ENCODE measurements at regions not wholly inside any gene's neighbourhood (a gene's known extent, or its start where the extent isn't known, plus 50 kb on each side); places are given as distances from the start of the nearest gene placed in this dataset.
A peak's percentile ranks its signal among the peaks of the same experiment; 100 is the strongest.

- ChIA-PET POLR2A (no interaction called here), CTCF (interaction anchor here (1.1 kb wide), 1 partner anchor 131 kb away, joined by 3 read pairs; no protein-coding TSS in a partner anchor)
- no peak overlapping the region for H3K27ac ChIP-seq
These were observed 208.0 kb upstream of the DMRT1 start for GRCh38 chr9:633461-633860.

DNA sequence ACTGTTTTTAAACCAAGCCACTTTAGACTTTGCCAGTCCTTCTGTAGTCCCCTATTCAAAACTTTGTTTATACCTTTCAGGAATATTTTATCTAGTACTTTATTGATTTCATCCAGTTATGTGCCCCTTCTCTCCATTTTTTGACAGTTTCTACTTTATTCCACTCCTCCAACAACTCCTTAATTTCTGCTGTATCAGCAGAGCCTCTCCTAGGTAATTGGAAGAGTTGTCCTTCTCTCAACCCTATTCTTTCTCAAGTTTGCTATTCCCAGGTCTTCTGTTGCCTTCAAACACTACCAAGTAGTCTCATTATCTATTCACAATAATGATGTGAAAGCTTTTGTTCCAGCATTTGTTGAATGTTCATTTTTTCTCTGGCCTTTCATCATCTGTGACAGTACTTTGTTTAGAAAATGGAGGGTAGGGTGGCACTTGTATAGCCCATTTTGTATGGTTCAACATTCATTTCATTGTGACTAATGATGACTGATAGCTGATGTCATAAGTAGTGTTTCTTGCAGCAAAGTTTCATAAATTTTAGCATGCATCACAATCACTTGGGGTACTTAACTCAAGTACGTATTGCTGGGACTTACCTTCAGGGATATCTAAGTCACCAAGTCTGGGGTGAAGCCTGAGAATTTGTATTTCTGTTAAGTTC is 204.4 kb upstream of the DMRT1 start:
- Histone ChIP-seq H3K27ac (no peak overlapping the region), H3K4me3 (no peak overlapping the region), H3K4me1 (no peaks in the 10 kb centered on the region), H3K9me3 (no peaks in the 10 kb centered on the region), H3K4me2 (no peak overlapping the region)
- peak; percentile 64 for TF ChIP-seq MAFK (IDR thresholded peaks at IDR 0.05; ENCODE audit: partially characterized antibody)
- TF ChIP-seq, protein P1, sequence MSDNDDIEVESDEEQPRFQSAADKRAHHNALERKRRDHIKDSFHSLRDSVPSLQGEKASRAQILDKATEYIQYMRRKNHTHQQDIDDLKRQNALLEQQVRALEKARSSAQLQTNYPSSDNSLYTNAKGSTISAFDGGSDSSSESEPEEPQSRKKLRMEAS (IDR thresholded peaks at IDR 0.05), result no peak
- POLR2A ChIA-PET, result no interaction called here
- CTCF ChIA-PET, result interaction anchor here (0.9 kb wide), 1 partner anchor 14 kb away, joined by 3 read pairs; no protein-coding TSS in a partner anchor
- ATAC-seq (no peak), FAIRE-seq (no peak), DNase-seq (ENCODE audit: low read depth in 1 of 2, low spot score in 1 of 2) (no peak)
- WGBS (ENCODE audit: missing lambda C conversion rate), result 93% methylated on average over 1 of the region's 1 CpG

More at GRCh38 chr9:633461-633860, 208.0 kb upstream of the DMRT1 start:
- WGBS (ENCODE audit: missing lambda C conversion rate), result 96% methylated on average over 1 of the region's 1 CpG
- peaks cover 8% of the 10 kb centered on the region; the same call in 1 of the 3 replicates for H3K4me1 ChIP-seq
- DNase-seq (ENCODE audit: low read depth in 1 of 2, low spot score in 1 of 2) (no peak), ATAC-seq (no peak), FAIRE-seq (no peak)
- H3K4me2 ChIP-seq, result no peak overlapping the region
- no peaks in the 10 kb centered on the region for H3K9me3 ChIP-seq
- H3K4me3 ChIP-seq, result no peak overlapping the region
- TF ChIP-seq CBX8 (IDR thresholded peaks at IDR 0.05) (no peak), ZNF302 (CRISPR knock-in tag; IDR thresholded peaks at IDR 0.05) (no peak), PHF8 (IDR thresholded peaks at IDR 0.05; ENCODE audit: borderline replicate concordance, low read depth) (no peak), KDM1A (IDR thresholded peaks at IDR 0.05; ENCODE audit: low read depth) (no peak), GATA3 (IDR thresholded peaks at IDR 0.05; ENCODE audit: borderline replicate concordance) (no peak), SREBF2 (IDR thresholded peaks at IDR 0.05) (no peak), ZSCAN20 (CRISPR knock-in tag; IDR thresholded peaks at IDR 0.05) (no peak), SMC3 (IDR thresholded peaks at IDR 0.05) (no peak), RAD21 (conservative IDR thresholded peaks at IDR 0.05 in 1 of 2, IDR thresholded peaks at IDR 0.05 in 1 of 2) (no peak), FOXS1 (CRISPR knock-in tag; IDR thresholded peaks at IDR 0.05) (no peak), POLR2A (IDR thresholded peaks at IDR 0.05; ENCODE audit: low read length) (no peak), ZC3H11A (IDR thresholded peaks at IDR 0.05) (no peak)
- TF ChIP-seq, protein P2, sequence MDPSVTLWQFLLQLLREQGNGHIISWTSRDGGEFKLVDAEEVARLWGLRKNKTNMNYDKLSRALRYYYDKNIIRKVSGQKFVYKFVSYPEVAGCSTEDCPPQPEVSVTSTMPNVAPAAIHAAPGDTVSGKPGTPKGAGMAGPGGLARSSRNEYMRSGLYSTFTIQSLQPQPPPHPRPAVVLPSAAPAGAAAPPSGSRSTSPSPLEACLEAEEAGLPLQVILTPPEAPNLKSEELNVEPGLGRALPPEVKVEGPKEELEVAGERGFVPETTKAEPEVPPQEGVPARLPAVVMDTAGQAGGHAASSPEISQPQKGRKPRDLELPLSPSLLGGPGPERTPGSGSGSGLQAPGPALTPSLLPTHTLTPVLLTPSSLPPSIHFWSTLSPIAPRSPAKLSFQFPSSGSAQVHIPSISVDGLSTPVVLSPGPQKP (IDR thresholded peaks at IDR 0.05; ENCODE audit: low read depth, low read length), result no peak

GRCh38 chr9:638152-638551 is 203.3 kb upstream of the DMRT1 start:
- 82% methylated on average over 3 of the region's 3 CpGs for WGBS (ENCODE audit: missing lambda C conversion rate)
- no peak for FAIRE-seq
- POLR2A ChIA-PET, result interaction anchor here (0.6 kb wide), 1 partner anchor 129 kb away, joined by 4 read pairs; no protein-coding TSS in a partner anchor
- DNase-seq (ENCODE audit: low read depth in 1 of 2, low spot score in 1 of 2), result no peak
- Histone ChIP-seq H3K4me3 (no peak overlapping the region), H3K27ac (no peak overlapping the region), H3K4me1 (no peaks in the 10 kb centered on the region), H3K9me3 (no peaks in the 10 kb centered on the region), H3K4me2 (no peak overlapping the region)
- CTCF ChIA-PET, result interaction anchor here (0.8 to 1.2 kb wide), 4 partner anchors 13 to 118 kb away, joined by 3 read pairs; no protein-coding TSS in a partner anchor
- TF ChIP-seq HOXA7 (CRISPR knock-in tag; IDR thresholded peaks at IDR 0.05) (no peak), GATA3 (IDR thresholded peaks at IDR 0.05; ENCODE audit: borderline replicate concordance) (no peak), CEBPB (IDR thresholded peaks at IDR 0.05) (no peak)
- TF ChIP-seq, protein P3, sequence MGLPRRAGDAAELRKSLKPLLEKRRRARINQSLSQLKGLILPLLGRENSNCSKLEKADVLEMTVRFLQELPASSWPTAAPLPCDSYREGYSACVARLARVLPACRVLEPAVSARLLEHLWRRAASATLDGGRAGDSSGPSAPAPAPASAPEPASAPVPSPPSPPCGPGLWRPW (IDR thresholded peaks at IDR 0.05), result no peak
- no peak for ATAC-seq

GRCh38 chr9:642014-642413 is 199.5 kb upstream of the DMRT1 start:
- 74% methylated on average over 6 of the region's 6 CpGs for WGBS (ENCODE audit: missing lambda C conversion rate)
- no peak for ATAC-seq
- DNase-seq (ENCODE audit: low read depth in 1 of 2, low spot score in 1 of 2), result no peak
- POLR2A ChIA-PET, result no interaction called here
- CTCF ChIA-PET, result interaction anchor here (0.7 kb wide), 1 partner anchor 26 kb away, joined by 4 read pairs; no protein-coding TSS in a partner anchor
- H3K4me3 ChIP-seq, result no peak overlapping the region
- H3K9me3 ChIP-seq, result no peaks in the 10 kb centered on the region
- no peak overlapping the region for H3K27ac ChIP-seq
- no peak overlapping the region for H3K4me2 ChIP-seq
- no peak for FAIRE-seq
- no peaks in the 10 kb centered on the region for H3K4me1 ChIP-seq
- TF ChIP-seq CEBPB (IDR thresholded peaks at IDR 0.05) (no peak), ZNF302 (CRISPR knock-in tag; IDR thresholded peaks at IDR 0.05) (no peak), E2F6 (IDR thresholded peaks at IDR 0.05; ENCODE audit: borderline replicate concordance, low read depth) (no peak), NFE2L2 (conservative IDR thresholded peaks at IDR 0.05; ENCODE audit: low read length) (no peak), HDAC2 (IDR thresholded peaks at IDR 0.05) (no peak), TP53 (CRISPR knock-in tag; IDR thresholded peaks at IDR 0.05) (no peak), SREBF2 (IDR thresholded peaks at IDR 0.05) (no peak), SMC3 (IDR thresholded peaks at IDR 0.05) (no peak), MAFK (IDR thresholded peaks at IDR 0.05; ENCODE audit: partially characterized antibody) (no peak), USF2 (IDR thresholded peaks at IDR 0.05) (no peak), HOXB5 (CRISPR knock-in tag; IDR thresholded peaks at IDR 0.05) (no peak), JUN (IDR thresholded peaks at IDR 0.05) (no peak), BHLHE40 (IDR thresholded peaks at IDR 0.05; ENCODE audit: low read depth, low read length) (no peak), RCOR1 (IDR thresholded peaks at IDR 0.05; ENCODE audit: low read depth, low read length) (no peak)
- TF ChIP-seq, protein P4, sequence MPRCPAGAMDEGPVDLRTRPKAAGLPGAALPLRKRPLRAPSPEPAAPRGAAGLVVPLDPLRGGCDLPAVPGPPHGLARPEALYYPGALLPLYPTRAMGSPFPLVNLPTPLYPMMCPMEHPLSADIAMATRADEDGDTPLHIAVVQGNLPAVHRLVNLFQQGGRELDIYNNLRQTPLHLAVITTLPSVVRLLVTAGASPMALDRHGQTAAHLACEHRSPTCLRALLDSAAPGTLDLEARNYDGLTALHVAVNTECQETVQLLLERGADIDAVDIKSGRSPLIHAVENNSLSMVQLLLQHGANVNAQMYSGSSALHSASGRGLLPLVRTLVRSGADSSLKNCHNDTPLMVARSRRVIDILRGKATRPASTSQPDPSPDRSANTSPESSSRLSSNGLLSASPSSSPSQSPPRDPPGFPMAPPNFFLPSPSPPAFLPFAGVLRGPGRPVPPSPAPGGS (IDR thresholded peaks at IDR 0.05), result no peak

Measured in A549 (cell line).